ENCODE measurements at regions not wholly inside any gene's neighbourhood (a gene's known extent, or its start where the extent isn't known, plus 50 kb on each side); places are given as distances from the start of the nearest gene placed in this dataset.

- DNase-seq: no peak
- intact Hi-C loops (cut with DNase I): no loop called here
- Histone ChIP-seq H3K4me3 (no peak overlapping the region), H3K4me1 (ENCODE audit: insufficient read depth) (no peaks in the 10 kb centered on the region), H3K27ac (no peak overlapping the region), H3K9me3 (no peaks in the 10 kb centered on the region), H3K27me3 (no peaks in the 10 kb centered on the region), H3K36me3 (no peaks in the 10 kb centered on the region)
- TF ChIP-seq POLR2A (IDR thresholded peaks at IDR 0.05) (no peak), CTCF (IDR thresholded peaks at IDR 0.05) (no peak)
- 37 to 55% (median 38%) methylated on average over 3 of the region's 3 CpGs for WGBS, 3 donors
These were observed 259.0 kb downstream of the LRATD1 start for GRCh38 chr2:14891546-14891945.

- intact Hi-C loops (cut with DNase I): no loop called here
- Histone ChIP-seq H3K36me3 (no peaks in the 10 kb centered on the region), H3K9me3 (no peaks in the 10 kb centered on the region), H3K4me1 (ENCODE audit: insufficient read depth) (no peaks in the 10 kb centered on the region), H3K27ac (no peak overlapping the region), H3K27me3 (no peaks in the 10 kb centered on the region), H3K4me3 (no peak overlapping the region)
- DNase-seq: no peak
- 69 to 79% (median 76%) methylated on average over 9 of the region's 9 CpGs for WGBS, 3 donors
- TF ChIP-seq CTCF (IDR thresholded peaks at IDR 0.05) (no peak), POLR2A (IDR thresholded peaks at IDR 0.05) (no peak), EP300 (IDR thresholded peaks at IDR 0.05) (no peak)
These were observed 264.0 kb downstream of the LRATD1 start for GRCh38 chr2:14896330-14897030.

GRCh38 chr2:14899621-14900414 is 267.3 kb downstream of the LRATD1 start:
- TF ChIP-seq EP300 (IDR thresholded peaks at IDR 0.05) (no peak), CTCF (IDR thresholded peaks at IDR 0.05) (no peak), POLR2A (IDR thresholded peaks at IDR 0.05) (no peak)
- Histone ChIP-seq H3K9me3 (no peaks in the 10 kb centered on the region), H3K27ac (no peak overlapping the region), H3K4me3 (no peak overlapping the region), H3K4me1 (ENCODE audit: insufficient read depth) (no peaks in the 10 kb centered on the region), H3K27me3 (no peaks in the 10 kb centered on the region), H3K36me3 (no peaks in the 10 kb centered on the region)
- whole genome bisulfite sequencing, 3 donors: 84 to 87% (median 86%) methylated on average over 4 of the region's 4 CpGs
- no peak for DNase-seq
- intact Hi-C loops (cut with DNase I): no loop called here

GRCh38 chr2:14901737-14902136 is 269.2 kb downstream of the LRATD1 start:
- Histone ChIP-seq H3K4me3 (no peak overlapping the region), H3K27ac (no peak overlapping the region), H3K36me3 (no peaks in the 10 kb centered on the region), H3K9me3 (no peaks in the 10 kb centered on the region), H3K27me3 (no peaks in the 10 kb centered on the region), H3K4me1 (ENCODE audit: insufficient read depth) (no peaks in the 10 kb centered on the region)
- TF ChIP-seq CTCF (IDR thresholded peaks at IDR 0.05) (no peak), POLR2A (IDR thresholded peaks at IDR 0.05) (no peak), EP300 (IDR thresholded peaks at IDR 0.05) (no peak)
- intact Hi-C loops (cut with DNase I): no loop called here
- DNase-seq: no peak
- 50 to 55% (median 54%) methylated on average over 3 of the region's 3 CpGs for WGBS, 3 donors

All from ovary (tissue), 7 donors.